ENCODE measurements at regions not wholly inside any gene's neighbourhood (a gene's known extent, or its start where the extent isn't known, plus 50 kb on each side); places are given as distances from the start of the nearest gene placed in this dataset.

GRCh38 chr3:193008654-193009053, 91.0 kb upstream of the MB21D2 start:
- H3K4me3 ChIP-seq (ENCODE audit: low read depth, low read length) = no peak overlapping the region
- no peak for TF ChIP-seq POLR2A (IDR thresholded peaks at IDR 0.05; ENCODE audit: extremely low read depth, insufficient read length)
- no peak for DNase-seq (ENCODE audit: low read depth)

DNA sequence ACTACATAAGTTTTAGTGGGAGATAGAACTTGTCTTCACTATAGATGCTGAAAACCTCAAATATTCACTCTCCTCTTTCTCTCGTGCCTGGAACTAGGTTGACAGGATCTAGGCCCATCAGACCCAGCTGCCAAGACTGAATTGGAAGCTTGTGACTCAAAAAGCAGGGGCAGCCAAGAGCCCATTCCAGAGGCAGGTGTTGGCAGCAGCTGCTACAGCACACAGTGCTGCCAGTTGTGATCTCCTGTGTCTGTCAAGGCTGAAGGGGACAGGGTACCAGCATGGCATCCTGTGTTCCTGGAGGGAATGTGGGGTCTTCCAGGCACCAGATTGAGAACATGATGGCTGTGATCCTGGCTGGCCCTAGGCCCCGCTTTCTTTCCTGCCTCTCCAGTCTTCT, 92.5 kb upstream of the MB21D2 start:
- TF ChIP-seq CTCF (IDR thresholded peaks at IDR 0.05; ENCODE audit: low read depth, low read length) (no peak), MYC (IDR thresholded peaks at IDR 0.05; ENCODE audit: low read depth, low read length) (no peak)
- TF ChIP-seq, protein P1, sequence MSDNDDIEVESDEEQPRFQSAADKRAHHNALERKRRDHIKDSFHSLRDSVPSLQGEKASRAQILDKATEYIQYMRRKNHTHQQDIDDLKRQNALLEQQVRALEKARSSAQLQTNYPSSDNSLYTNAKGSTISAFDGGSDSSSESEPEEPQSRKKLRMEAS (IDR thresholded peaks at IDR 0.05; ENCODE audit: low read depth, low read length) = no peak
- no peak overlapping the region for H3K4me3 ChIP-seq (ENCODE audit: low read depth, low read length)
- no peak for DNase-seq (ENCODE audit: low read depth)

GRCh38 chr3:193011958-193012357, 94.3 kb upstream of the MB21D2 start:
- DNase-seq (ENCODE audit: low read depth) = no peak
- TF ChIP-seq, protein P1 (IDR thresholded peaks at IDR 0.05; ENCODE audit: low read depth, low read length) = no peak
- TF ChIP-seq POLR2A (IDR thresholded peaks at IDR 0.05; ENCODE audit: extremely low read depth, insufficient read length) (no peak), CTCF (IDR thresholded peaks at IDR 0.05; ENCODE audit: low read depth, low read length) (no peak), MYC (IDR thresholded peaks at IDR 0.05; ENCODE audit: low read depth, low read length) (no peak)
- no peak overlapping the region for H3K4me3 ChIP-seq (ENCODE audit: low read depth, low read length)

GRCh38 chr3:193014902-193015301, 97.2 kb upstream of the MB21D2 start:
- TF ChIP-seq, protein P1 (IDR thresholded peaks at IDR 0.05; ENCODE audit: low read depth, low read length) = no peak
- no peak for TF ChIP-seq POLR2A (IDR thresholded peaks at IDR 0.05; ENCODE audit: extremely low read depth, insufficient read length)
- no peak for TF ChIP-seq MYC (IDR thresholded peaks at IDR 0.05; ENCODE audit: low read depth, low read length)
- TF ChIP-seq CTCF (IDR thresholded peaks at IDR 0.05; ENCODE audit: low read depth, low read length) = no peak
- H3K4me3 ChIP-seq (ENCODE audit: low read depth, low read length) = no peak overlapping the region
- no peak for DNase-seq (ENCODE audit: low read depth)

- TF ChIP-seq CTCF (IDR thresholded peaks at IDR 0.05; ENCODE audit: low read depth, low read length) = no peak
- no peak for TF ChIP-seq MYC (IDR thresholded peaks at IDR 0.05; ENCODE audit: low read depth, low read length)
- no peak for TF ChIP-seq POLR2A (IDR thresholded peaks at IDR 0.05; ENCODE audit: extremely low read depth, insufficient read length)
- TF ChIP-seq, protein P1 (IDR thresholded peaks at IDR 0.05; ENCODE audit: low read depth, low read length) = no peak
- H3K4me3 ChIP-seq (ENCODE audit: low read depth, low read length) = no peak overlapping the region
- DNase-seq (ENCODE audit: low read depth) = no peak
Observed at GRCh38 chr3:193016437-193016901, 98.8 kb upstream of the MB21D2 start.

- DNase-seq (ENCODE audit: low read depth) = no peak
- no peak for TF ChIP-seq CTCF (IDR thresholded peaks at IDR 0.05; ENCODE audit: low read depth, low read length)
- TF ChIP-seq POLR2A (IDR thresholded peaks at IDR 0.05; ENCODE audit: extremely low read depth, insufficient read length) = no peak
- TF ChIP-seq, protein P1 (IDR thresholded peaks at IDR 0.05; ENCODE audit: low read depth, low read length) = no peak
- no peak for TF ChIP-seq MYC (IDR thresholded peaks at IDR 0.05; ENCODE audit: low read depth, low read length)
- no peak overlapping the region for H3K4me3 ChIP-seq (ENCODE audit: low read depth, low read length)
Observed at GRCh38 chr3:193021506-193022010, 103.9 kb upstream of the MB21D2 start.
